ENCODE measurements at regions not wholly inside any gene's neighbourhood (a gene's known extent, or its start where the extent isn't known, plus 50 kb on each side); places are given as distances from the start of the nearest gene placed in this dataset.

GRCh38 chr12:65624554-65625086, 199.7 kb upstream of the HMGA2 start:
- no peak for FAIRE-seq
- H3K9me3 ChIP-seq: no peaks in the 10 kb centered on the region
- WGBS (ENCODE audit: missing lambda C conversion rate): 62% methylated on average over 4 of the region's 4 CpGs
- ChIA-PET CTCF (interaction anchor here (1.5 to 1.7 kb wide), 2 partner anchors 11 to 22 kb away, joined by 3 to 8 read pairs; no protein-coding TSS in a partner anchor), POLR2A (no interaction called here)
- H3K4me1 ChIP-seq: no peaks in the 10 kb centered on the region
- DNase-seq (ENCODE audit: low read depth in 1 of 2, low spot score in 1 of 2): no peak
- H3K27ac ChIP-seq: no peak overlapping the region
- ATAC-seq: no peak
- no peak overlapping the region for H3K4me2 ChIP-seq
- no peak overlapping the region for H3K4me3 ChIP-seq
- TF ChIP-seq HEYL (CRISPR knock-in tag; IDR thresholded peaks at IDR 0.05): no peak
- TF ChIP-seq HOXB13 (CRISPR knock-in tag; IDR thresholded peaks at IDR 0.05; ENCODE audit: low read depth): no peak
- no peak for TF ChIP-seq ZNF302 (CRISPR knock-in tag; IDR thresholded peaks at IDR 0.05)
- TF ChIP-seq USF2 (IDR thresholded peaks at IDR 0.05): no peak
- TF ChIP-seq JUNB (IDR thresholded peaks at IDR 0.05): no peak
- no peak for TF ChIP-seq RFX5 (IDR thresholded peaks at IDR 0.05)
- TF ChIP-seq CHD4 (IDR thresholded peaks at IDR 0.05; ENCODE audit: borderline replicate concordance): no peak

GRCh38 chr12:65628061-65628460, 196.2 kb upstream of the HMGA2 start:
- H3K4me3 ChIP-seq: no peak overlapping the region
- peaks cover 26% of the 10 kb centered on the region for H3K4me1 ChIP-seq
- DNase-seq (ENCODE audit: low read depth in 1 of 2, low spot score in 1 of 2): no peak
- no peak for ATAC-seq
- no peak overlapping the region; a peak in 1 of 6 replicates for H3K27ac ChIP-seq
- no peak for FAIRE-seq
- ChIA-PET CTCF (interaction anchor here (1.0 to 1.8 kb wide), 2 partner anchors 9 to 26 kb away, joined by 3 to 6 read pairs; no protein-coding TSS in a partner anchor), POLR2A (no interaction called here)
- TF ChIP-seq HOXB13 (CRISPR knock-in tag; IDR thresholded peaks at IDR 0.05; ENCODE audit: low read depth): no peak
- H3K9me3 ChIP-seq: no peaks in the 10 kb centered on the region
- H3K4me2 ChIP-seq: no peak overlapping the region

- ChIA-PET POLR2A (interaction anchor here (1.4 kb wide), 1 partner anchor 111 kb away, joined by 7 read pairs; no protein-coding TSS in a partner anchor), CTCF (interaction anchor here (0.7 to 2.7 kb wide), 4 partner anchors 9 to 28 kb away, joined by 3 to 16 read pairs (median 4); no protein-coding TSS in a partner anchor)
- DNase-seq (ENCODE audit: low read depth in 1 of 2, low spot score in 1 of 2) (no peak), ATAC-seq (no peak), FAIRE-seq (no peak)
- peak overlapping the region; percentile 85 for H3K4me2 ChIP-seq
- H3K27ac ChIP-seq: peak overlapping the region; percentile 70 to 78; a peak in 5 of 6 replicates
- no peak overlapping the region for H3K4me3 ChIP-seq
- H3K9me3 ChIP-seq: no peaks in the 10 kb centered on the region
- WGBS (ENCODE audit: missing lambda C conversion rate): 33% methylated on average over 3 of the region's 3 CpGs
- TF ChIP-seq RNF2 (IDR thresholded peaks at IDR 0.05; ENCODE audit: borderline replicate concordance, low read depth): no peak
- H3K4me1 ChIP-seq: peaks cover 49% of the 10 kb centered on the region
These were observed 193.7 kb upstream of the HMGA2 start for GRCh38 chr12:65630555-65630954.

GRCh38 chr12:65631621-65632111, 192.6 kb upstream of the HMGA2 start:
- ATAC-seq: peak; percentile 86 to 89
- no peak overlapping the region; the same call in 2 of the 3 replicates for H3K4me3 ChIP-seq
- 3% methylated on average over 8 of the region's 8 CpGs for WGBS (ENCODE audit: missing lambda C conversion rate)
- peak; percentile 58 to 95 for DNase-seq (ENCODE audit: low read depth in 1 of 2, low spot score in 1 of 2)
- no peaks in the 10 kb centered on the region for H3K9me3 ChIP-seq
- CTCF ChIA-PET: interaction anchor here (0.7 to 2.7 kb wide), 4 partner anchors 21 to 75 kb away, joined by 3 to 16 read pairs (median 4); no protein-coding TSS in a partner anchor
- peak; percentile 98 for FAIRE-seq
- H3K4me1 ChIP-seq: peaks cover 50% of the 10 kb centered on the region
- peak overlapping the region; percentile 78 to 82 for H3K27ac ChIP-seq
- peak overlapping the region; percentile 85 for H3K4me2 ChIP-seq
- POLR2A ChIA-PET: interaction anchor here (0.6 to 1.4 kb wide), 2 partner anchors 29 to 110 kb away, joined by 3 to 7 read pairs; no protein-coding TSS in a partner anchor
- TF ChIP-seq EP300 (IDR thresholded peaks at IDR 0.05) (peak; percentile 83 to 84), KDM1A (IDR thresholded peaks at IDR 0.05; ENCODE audit: low read depth) (no peak), ZFP36 (IDR thresholded peaks at IDR 0.05; ENCODE audit: borderline replicate concordance, partially characterized antibody) (no peak), HOXA7 (CRISPR knock-in tag; IDR thresholded peaks at IDR 0.05) (no peak), GATA3 (IDR thresholded peaks at IDR 0.05; ENCODE audit: borderline replicate concordance) (peak; percentile 92), JUNB (IDR thresholded peaks at IDR 0.05) (peak; percentile 99), NFE2L2 (conservative IDR thresholded peaks at IDR 0.05; ENCODE audit: low read length) (no peak), RFX5 (IDR thresholded peaks at IDR 0.05) (peak; percentile 69; the same call in 1 of the 2 replicates), ESRRA (IDR thresholded peaks at IDR 0.05; ENCODE audit: borderline replicate concordance, low read length) (no peak), USF2 (IDR thresholded peaks at IDR 0.05) (no peak), HDAC2 (IDR thresholded peaks at IDR 0.05) (no peak), ELK1 (IDR thresholded peaks at IDR 0.05; ENCODE audit: low read depth, low read length) (no peak), CTCF (IDR thresholded peaks at IDR 0.05) (no peak), HOXB13 (CRISPR knock-in tag; IDR thresholded peaks at IDR 0.05; ENCODE audit: low read depth) (no peak), CHD2 (IDR thresholded peaks at IDR 0.05; ENCODE audit: low read length, partially characterized antibody) (no peak), ZC3H11A (IDR thresholded peaks at IDR 0.05) (no peak), RNF2 (IDR thresholded peaks at IDR 0.05; ENCODE audit: borderline replicate concordance, low read depth) (no peak), TP53 (CRISPR knock-in tag; IDR thresholded peaks at IDR 0.05) (no peak), SREBF2 (IDR thresholded peaks at IDR 0.05) (no peak), CEBPB (IDR thresholded peaks at IDR 0.05) (peak; percentile 79 to 85)

Data from A549 (cell line).